Smooth muscle cell (in vitro differentiated cells): ENCODE measurements at regions not wholly inside any gene's neighbourhood (a gene's known extent, or its start where the extent isn't known, plus 50 kb on each side); places are given as distances from the start of the nearest gene placed in this dataset.
A peak's percentile ranks its signal among the peaks of the same experiment; 100 is the strongest.

Experiments used
- DNase-seq: peaks from one replicate; lab custom pipeline; 2025; ENCODE audit not compliant: unreplicated experiment; lab: John Stamatoyannopoulos, UW
- H2AFZ ChIP-seq: fragments of 200-600 bp; sonication (generic); 2 replicates; pipeline ENCODE4 v1.6.0; 2016; ENCODE audit warnings: antibody characterized with exemption, low read depth, mild to moderate bottlenecking
- H3F3A ChIP-seq: fragments of 200-600 bp; sonication (generic); 2 replicates; pipeline ENCODE4 v1.6.0; 2017; ENCODE audit warnings: antibody characterized with exemption, low read depth
- H3K27ac ChIP-seq: fragments of 200-600 bp; sonication (generic); 2 replicates; pipeline ENCODE4 v1.5.1; 2016; ENCODE audit warnings: low read depth, mild to moderate bottlenecking
- H3K27me3 ChIP-seq: fragments of 200-600 bp; sonication (generic); 2 replicates; pipeline ENCODE4 v1.6.1; 2016; ENCODE audit warnings: low read depth, mild to moderate bottlenecking
- H3K36me3 ChIP-seq: fragments of 200-600 bp; sonication (generic); 2 replicates; pipeline ENCODE4 v1.5.1; 2016; ENCODE audit warnings: low read depth
- H3K4me1 ChIP-seq: fragments of 200-600 bp; sonication (generic); 2 replicates; pipeline ENCODE4 v1.5.1; 2016; ENCODE audit warnings: low read depth
- H3K4me2 ChIP-seq: fragments of 200-600 bp; sonication (generic); 2 replicates; pipeline ENCODE4 v1.6.0; 2016; ENCODE audit warnings: mild to moderate bottlenecking
- H3K4me3 ChIP-seq: fragments of 200-600 bp; sonication (generic); 2 replicates; pipeline ENCODE4 v1.5.1; 2016; ENCODE audit warnings: mild to moderate bottlenecking
- H3K79me2 ChIP-seq: fragments of 200-600 bp; sonication (generic); 2 replicates; pipeline ENCODE4 v1.6.0; 2016; ENCODE audit warnings: low read depth, mild to moderate bottlenecking
- H3K9ac ChIP-seq: fragments of 200-600 bp; sonication (generic); 2 replicates; pipeline ENCODE4 v1.6.0; 2016; ENCODE audit warnings: low read depth
- H3K9me3 ChIP-seq: fragments of 200-600 bp; sonication (generic); replicated peaks from 2 replicates; pipeline ENCODE4 v1.5.1; 2016; ENCODE audit warnings: low read depth
- H4K20me1 ChIP-seq: fragments of 200-600 bp; sonication (generic); 2 replicates; pipeline ENCODE4 v1.6.0; 2016; ENCODE audit warnings: low read depth
- WGBS: methylation state at CpG from one replicate; pipeline ENCODE4 v1.1.7; 2016; ENCODE audit warnings: low lambda C conversion rate; 5-methylcytosine and 5-hydroxymethylcytosine counted together
- TF ChIP-seq, protein P1 (sequence below): fragments of 200-600 bp; sonication (generic); IDR thresholded peaks from 2 replicates; pipeline ENCODE4 v1.5.1; 2017; ENCODE audit warnings: borderline replicate concordance, mild to moderate bottlenecking, antibody characterized with exemption; ENCODE audit not compliant: insufficient read depth, poor library complexity, severe bottlenecking

DNA sequence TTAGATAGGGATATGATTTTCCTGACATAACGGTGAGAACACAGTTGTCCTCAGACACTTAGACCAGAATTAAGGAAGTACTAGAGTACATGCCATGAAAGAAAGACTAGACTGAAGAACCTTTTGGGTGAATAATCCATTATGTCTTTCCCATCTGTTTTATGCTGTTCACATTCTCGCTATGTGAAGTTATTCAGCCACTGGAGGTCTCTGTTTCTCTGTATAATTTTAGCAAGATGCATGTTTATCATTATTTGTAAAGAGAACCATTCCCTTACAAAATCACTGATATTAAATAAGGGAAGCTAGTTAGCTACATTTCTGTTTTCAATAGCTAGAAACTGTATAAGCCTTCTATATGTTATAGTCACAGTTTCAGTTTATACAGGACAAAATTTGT, 391.9 kb downstream of the CD109 start:
- H3K4me1 ChIP-seq: no peaks in the 10 kb centered on the region
- H3K9ac ChIP-seq: no peak overlapping the region
- 79% methylated on average over 2 of the region's 2 CpGs for whole genome bisulfite sequencing
- no peaks in the 10 kb centered on the region for H3K79me2 ChIP-seq
- TF ChIP-seq, protein P1, sequence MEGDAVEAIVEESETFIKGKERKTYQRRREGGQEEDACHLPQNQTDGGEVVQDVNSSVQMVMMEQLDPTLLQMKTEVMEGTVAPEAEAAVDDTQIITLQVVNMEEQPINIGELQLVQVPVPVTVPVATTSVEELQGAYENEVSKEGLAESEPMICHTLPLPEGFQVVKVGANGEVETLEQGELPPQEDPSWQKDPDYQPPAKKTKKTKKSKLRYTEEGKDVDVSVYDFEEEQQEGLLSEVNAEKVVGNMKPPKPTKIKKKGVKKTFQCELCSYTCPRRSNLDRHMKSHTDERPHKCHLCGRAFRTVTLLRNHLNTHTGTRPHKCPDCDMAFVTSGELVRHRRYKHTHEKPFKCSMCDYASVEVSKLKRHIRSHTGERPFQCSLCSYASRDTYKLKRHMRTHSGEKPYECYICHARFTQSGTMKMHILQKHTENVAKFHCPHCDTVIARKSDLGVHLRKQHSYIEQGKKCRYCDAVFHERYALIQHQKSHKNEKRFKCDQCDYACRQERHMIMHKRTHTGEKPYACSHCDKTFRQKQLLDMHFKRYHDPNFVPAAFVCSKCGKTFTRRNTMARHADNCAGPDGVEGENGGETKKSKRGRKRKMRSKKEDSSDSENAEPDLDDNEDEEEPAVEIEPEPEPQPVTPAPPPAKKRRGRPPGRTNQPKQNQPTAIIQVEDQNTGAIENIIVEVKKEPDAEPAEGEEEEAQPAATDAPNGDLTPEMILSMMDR: peak; percentile 38
- no peak overlapping the region for H3K4me3 ChIP-seq
- no peaks in the 10 kb centered on the region for H3K9me3 ChIP-seq
- no peaks in the 10 kb centered on the region for H3K36me3 ChIP-seq
- no peaks in the 10 kb centered on the region for H3F3A ChIP-seq
- no peak overlapping the region for H2AFZ ChIP-seq
- no peaks in the 10 kb centered on the region for H4K20me1 ChIP-seq
- no peak overlapping the region for H3K4me2 ChIP-seq
- no peaks in the 10 kb centered on the region for H3K27me3 ChIP-seq
- no peak overlapping the region for H3K27ac ChIP-seq
- DNase-seq: no peak

DNA sequence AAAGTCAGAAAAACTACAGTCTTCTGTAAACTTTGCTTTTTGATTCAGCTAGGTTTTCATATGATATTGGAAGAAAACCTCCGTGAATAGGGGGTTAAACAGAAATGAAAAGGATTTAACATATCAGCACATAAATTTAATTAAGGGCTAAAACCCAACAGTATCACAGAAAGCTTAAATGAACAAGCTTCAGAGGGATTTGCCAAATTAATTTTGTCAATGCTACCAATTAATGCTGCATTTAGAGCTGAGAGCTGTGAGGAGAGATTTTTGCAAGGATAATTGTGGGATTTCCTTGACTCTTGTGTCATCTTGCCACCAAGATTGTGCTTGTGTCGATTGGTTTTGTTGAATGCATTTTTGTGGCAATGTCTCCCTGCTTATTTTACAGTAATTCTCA, 379.9 kb downstream of the CD109 start:
- H3K27ac ChIP-seq: no peak overlapping the region
- no peaks in the 10 kb centered on the region for H3K4me1 ChIP-seq
- H3F3A ChIP-seq: no peaks in the 10 kb centered on the region
- no peaks in the 10 kb centered on the region for H3K79me2 ChIP-seq
- H4K20me1 ChIP-seq: no peaks in the 10 kb centered on the region
- no peaks in the 10 kb centered on the region for H3K9me3 ChIP-seq
- H3K4me3 ChIP-seq: no peak overlapping the region
- H3K4me2 ChIP-seq: no peak overlapping the region
- H3K27me3 ChIP-seq: no peaks in the 10 kb centered on the region
- no peak overlapping the region for H3K9ac ChIP-seq
- H2AFZ ChIP-seq: no peak overlapping the region
- DNase-seq: no peak
- TF ChIP-seq, protein P1: no peak
- WGBS: 71% methylated on average over 2 of the region's 2 CpGs
- no peaks in the 10 kb centered on the region for H3K36me3 ChIP-seq

DNA sequence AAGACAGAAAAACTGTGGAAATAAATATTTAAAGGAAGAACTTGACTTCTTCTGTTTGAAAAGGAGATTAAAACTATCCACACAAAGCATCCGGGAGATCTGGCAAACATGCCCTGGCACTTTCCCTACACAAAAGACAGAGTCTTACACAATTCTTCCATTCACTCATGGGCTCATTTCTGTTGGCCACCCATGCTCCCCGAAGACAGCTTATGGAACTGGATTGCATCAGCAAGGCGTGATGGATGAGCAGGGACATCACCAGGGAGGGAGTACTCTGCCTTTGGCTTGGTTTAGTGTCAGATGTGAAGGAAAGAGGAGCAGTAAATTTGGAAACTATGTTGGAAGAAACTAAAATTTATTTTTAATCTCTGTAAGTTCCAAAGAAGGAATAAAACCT, 379.3 kb downstream of the CD109 start:
- no peak overlapping the region for H3K9ac ChIP-seq
- H3K27me3 ChIP-seq: no peaks in the 10 kb centered on the region
- H3F3A ChIP-seq: no peaks in the 10 kb centered on the region
- no peak overlapping the region for H3K4me2 ChIP-seq
- no peak for DNase-seq
- TF ChIP-seq, protein P1: no peak
- H3K79me2 ChIP-seq: no peaks in the 10 kb centered on the region
- H4K20me1 ChIP-seq: no peaks in the 10 kb centered on the region
- no peaks in the 10 kb centered on the region for H3K36me3 ChIP-seq
- no peak overlapping the region for H3K4me3 ChIP-seq
- H2AFZ ChIP-seq: no peak overlapping the region
- H3K9me3 ChIP-seq: no peaks in the 10 kb centered on the region
- H3K27ac ChIP-seq: no peak overlapping the region
- no peaks in the 10 kb centered on the region for H3K4me1 ChIP-seq
- 53% methylated on average over 3 of the region's 3 CpGs for WGBS

DNA sequence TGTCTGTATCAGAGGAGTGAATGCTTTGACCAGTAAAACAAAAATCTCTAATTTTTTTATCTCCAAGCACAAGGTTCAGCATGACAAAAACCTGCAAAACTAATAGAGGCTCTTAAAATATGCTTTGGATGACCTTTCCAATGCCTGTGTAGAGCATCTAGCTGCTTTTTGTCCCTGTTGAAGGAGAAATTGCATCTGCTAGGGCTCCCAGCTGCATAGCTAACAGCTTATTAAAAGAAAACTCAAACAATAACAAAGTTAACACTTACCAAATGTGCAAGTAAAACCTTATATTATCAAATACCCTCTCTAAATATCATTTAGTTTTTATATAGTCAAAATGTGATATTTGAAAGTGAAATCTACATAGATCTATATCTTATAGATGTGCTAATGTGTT, 378.6 kb downstream of the CD109 start:
- no peaks in the 10 kb centered on the region for H3K27me3 ChIP-seq
- TF ChIP-seq, protein P1: no peak
- no peaks in the 10 kb centered on the region for H4K20me1 ChIP-seq
- H3K4me1 ChIP-seq: no peaks in the 10 kb centered on the region
- H3K4me2 ChIP-seq: no peak overlapping the region
- H3K27ac ChIP-seq: no peak overlapping the region
- no peaks in the 10 kb centered on the region for H3K79me2 ChIP-seq
- H3K36me3 ChIP-seq: no peaks in the 10 kb centered on the region
- no peak overlapping the region for H3K4me3 ChIP-seq
- H3K9me3 ChIP-seq: no peaks in the 10 kb centered on the region
- no peaks in the 10 kb centered on the region for H3F3A ChIP-seq
- no peak for DNase-seq
- H3K9ac ChIP-seq: no peak overlapping the region
- H2AFZ ChIP-seq: no peak overlapping the region
